SK-N-SH treated with all-trans-retinoic acid at 6 μM for 48 hours (cell line): ENCODE measurements at regions not wholly inside any gene's neighbourhood (a gene's known extent, or its start where the extent isn't known, plus 50 kb on each side); places are given as distances from the start of the nearest gene placed in this dataset.

Experiments used
- ARNTL ChIP-seq: fragments of 450-650 bp; formaldehyde crosslinking; IDR thresholded peaks from 2 replicates; pipeline ENCODE4 v1.5.0; 2020; ENCODE audit warnings: low read depth, mild to moderate bottlenecking, moderate library complexity, borderline replicate concordance
- CSDC2 ChIP-seq: fragments of 250-450 bp; sonication (Bioruptor Pico); IDR thresholded peaks from 2 replicates; pipeline ENCODE4 v1.5.0; 2020; ENCODE audit warnings: mild to moderate bottlenecking, moderate library complexity
- GLIS3 ChIP-seq: fragments of 250-450 bp; sonication (Bioruptor Pico); IDR thresholded peaks from 2 replicates; pipeline ENCODE4 v1.5.0; 2020; ENCODE audit warnings: mild to moderate bottlenecking, moderate library complexity
- OSR1 ChIP-seq: fragments of 250-450 bp; sonication (Bioruptor Pico); IDR thresholded peaks from 2 replicates; pipeline ENCODE4 v1.8.0; 2022; ENCODE audit warnings: moderate library complexity, mild to moderate bottlenecking, inconsistent platforms
- PPARA ChIP-seq: fragments of 250-450 bp; sonication (Bioruptor Pico); IDR thresholded peaks from 2 replicates; pipeline ENCODE4 v1.5.0; 2020; ENCODE audit warnings: mild to moderate bottlenecking, borderline replicate concordance
- TOX ChIP-seq: fragments of 250-450 bp; sonication (Bioruptor Pico); IDR thresholded peaks from 2 replicates; pipeline ENCODE4 v1.8.0; 2021; ENCODE audit warnings: mild to moderate bottlenecking, moderate library complexity, borderline replicate concordance
- ZFP30 ChIP-seq: fragments of 450-650 bp; formaldehyde crosslinking; IDR thresholded peaks from 2 replicates; pipeline ENCODE4 v1.5.0; 2022; ENCODE audit warnings: mild to moderate bottlenecking, moderate library complexity
- ZNF565 ChIP-seq: fragments of 450-650 bp; formaldehyde crosslinking; conservative IDR thresholded peaks from 2 replicates; pipeline ENCODE4 v1.5.0; 2020; ENCODE audit warnings: low read depth, mild to moderate bottlenecking, moderate library complexity
- ZNF70 ChIP-seq: fragments of 450-650 bp; formaldehyde crosslinking; IDR thresholded peaks from 2 replicates; pipeline ENCODE4 v1.5.0; 2020; ENCODE audit warnings: mild to moderate bottlenecking, moderate library complexity
- ZNF8 ChIP-seq: fragments of 450-650 bp; formaldehyde crosslinking; IDR thresholded peaks from 2 replicates; pipeline ENCODE4 v1.5.0; 2020; ENCODE audit warnings: mild to moderate bottlenecking, moderate library complexity
- TF ChIP-seq, protein P1 (sequence below): fragments of 250-450 bp; sonication (Bioruptor Pico); IDR thresholded peaks from 2 replicates; pipeline ENCODE4 v1.5.0; 2020; ENCODE audit warnings: mild to moderate bottlenecking, moderate library complexity
- TF ChIP-seq, protein P2 (sequence below): fragments of 250-450 bp; sonication (Bioruptor Pico); IDR thresholded peaks from 2 replicates; pipeline ENCODE4 v1.8.0; 2020; ENCODE audit warnings: mild to moderate bottlenecking, moderate library complexity, borderline replicate concordance
- TF ChIP-seq, protein P3 (sequence below): fragments of 250-450 bp; sonication (Bioruptor Pico); IDR thresholded peaks from 2 replicates; pipeline ENCODE4 v1.8.0; 2021; ENCODE audit warnings: low read depth, mild to moderate bottlenecking, moderate library complexity, borderline replicate concordance
- TF ChIP-seq, protein P4 (sequence below): fragments of 250-450 bp; sonication (Bioruptor Pico); IDR thresholded peaks from 2 replicates; pipeline ENCODE4 v1.5.1; 2020; ENCODE audit warnings: low read depth, mild to moderate bottlenecking, moderate library complexity

DNA sequence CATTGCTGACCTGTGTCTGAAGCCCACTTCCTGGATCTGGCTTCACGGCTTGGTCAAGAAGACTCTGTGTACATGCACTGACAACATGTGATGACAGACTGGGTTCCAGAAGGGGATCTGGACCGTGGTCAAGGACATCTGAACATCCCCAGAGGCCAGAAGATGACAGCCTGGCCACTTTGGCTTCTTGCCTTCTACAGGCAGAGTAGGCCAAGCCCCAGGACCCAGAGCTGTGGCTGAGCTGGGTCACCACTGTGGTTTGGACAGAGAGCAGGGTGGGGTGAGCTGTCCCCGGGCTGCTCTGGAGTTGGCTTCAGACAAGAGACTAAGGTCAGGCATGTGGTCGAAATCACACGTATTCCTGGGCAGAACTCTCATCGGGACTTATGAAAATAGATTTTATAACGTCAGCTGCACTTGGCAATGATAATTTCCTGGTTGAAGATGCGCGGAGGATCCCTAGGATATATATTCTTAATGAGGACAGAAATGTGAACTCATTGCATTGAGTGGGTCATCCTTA, 114.1 kb upstream of the FRMD4B start:
- TF ChIP-seq, protein P1, sequence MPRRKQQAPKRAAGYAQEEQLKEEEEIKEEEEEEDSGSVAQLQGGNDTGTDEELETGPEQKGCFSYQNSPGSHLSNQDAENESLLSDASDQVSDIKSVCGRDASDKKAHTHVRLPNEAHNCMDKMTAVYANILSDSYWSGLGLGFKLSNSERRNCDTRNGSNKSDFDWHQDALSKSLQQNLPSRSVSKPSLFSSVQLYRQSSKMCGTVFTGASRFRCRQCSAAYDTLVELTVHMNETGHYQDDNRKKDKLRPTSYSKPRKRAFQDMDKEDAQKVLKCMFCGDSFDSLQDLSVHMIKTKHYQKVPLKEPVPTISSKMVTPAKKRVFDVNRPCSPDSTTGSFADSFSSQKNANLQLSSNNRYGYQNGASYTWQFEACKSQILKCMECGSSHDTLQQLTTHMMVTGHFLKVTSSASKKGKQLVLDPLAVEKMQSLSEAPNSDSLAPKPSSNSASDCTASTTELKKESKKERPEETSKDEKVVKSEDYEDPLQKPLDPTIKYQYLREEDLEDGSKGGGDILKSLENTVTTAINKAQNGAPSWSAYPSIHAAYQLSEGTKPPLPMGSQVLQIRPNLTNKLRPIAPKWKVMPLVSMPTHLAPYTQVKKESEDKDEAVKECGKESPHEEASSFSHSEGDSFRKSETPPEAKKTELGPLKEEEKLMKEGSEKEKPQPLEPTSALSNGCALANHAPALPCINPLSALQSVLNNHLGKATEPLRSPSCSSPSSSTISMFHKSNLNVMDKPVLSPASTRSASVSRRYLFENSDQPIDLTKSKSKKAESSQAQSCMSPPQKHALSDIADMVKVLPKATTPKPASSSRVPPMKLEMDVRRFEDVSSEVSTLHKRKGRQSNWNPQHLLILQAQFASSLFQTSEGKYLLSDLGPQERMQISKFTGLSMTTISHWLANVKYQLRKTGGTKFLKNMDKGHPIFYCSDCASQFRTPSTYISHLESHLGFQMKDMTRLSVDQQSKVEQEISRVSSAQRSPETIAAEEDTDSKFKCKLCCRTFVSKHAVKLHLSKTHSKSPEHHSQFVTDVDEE = no peak
- TF ChIP-seq, protein P2, sequence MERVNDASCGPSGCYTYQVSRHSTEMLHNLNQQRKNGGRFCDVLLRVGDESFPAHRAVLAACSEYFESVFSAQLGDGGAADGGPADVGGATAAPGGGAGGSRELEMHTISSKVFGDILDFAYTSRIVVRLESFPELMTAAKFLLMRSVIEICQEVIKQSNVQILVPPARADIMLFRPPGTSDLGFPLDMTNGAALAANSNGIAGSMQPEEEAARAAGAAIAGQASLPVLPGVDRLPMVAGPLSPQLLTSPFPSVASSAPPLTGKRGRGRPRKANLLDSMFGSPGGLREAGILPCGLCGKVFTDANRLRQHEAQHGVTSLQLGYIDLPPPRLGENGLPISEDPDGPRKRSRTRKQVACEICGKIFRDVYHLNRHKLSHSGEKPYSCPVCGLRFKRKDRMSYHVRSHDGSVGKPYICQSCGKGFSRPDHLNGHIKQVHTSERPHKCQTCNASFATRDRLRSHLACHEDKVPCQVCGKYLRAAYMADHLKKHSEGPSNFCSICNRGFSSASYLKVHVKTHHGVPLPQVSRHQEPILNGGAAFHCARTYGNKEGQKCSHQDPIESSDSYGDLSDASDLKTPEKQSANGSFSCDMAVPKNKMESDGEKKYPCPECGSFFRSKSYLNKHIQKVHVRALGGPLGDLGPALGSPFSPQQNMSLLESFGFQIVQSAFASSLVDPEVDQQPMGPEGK (CRISPR knock-in tag) = no peak
- TF ChIP-seq OSR1 = no peak
- no peak for TF ChIP-seq ZFP30 (CRISPR knock-in tag)
- no peak for TF ChIP-seq ARNTL (CRISPR knock-in tag)
- TF ChIP-seq PPARA = no peak
- no peak for TF ChIP-seq ZNF70 (CRISPR knock-in tag)
- TF ChIP-seq CSDC2 (CRISPR knock-in tag) = no peak
- no peak for TF ChIP-seq GLIS3 (CRISPR knock-in tag)
- no peak for TF ChIP-seq ZNF8 (CRISPR knock-in tag)
- TF ChIP-seq TOX (CRISPR knock-in tag) = no peak
- TF ChIP-seq, protein P3, sequence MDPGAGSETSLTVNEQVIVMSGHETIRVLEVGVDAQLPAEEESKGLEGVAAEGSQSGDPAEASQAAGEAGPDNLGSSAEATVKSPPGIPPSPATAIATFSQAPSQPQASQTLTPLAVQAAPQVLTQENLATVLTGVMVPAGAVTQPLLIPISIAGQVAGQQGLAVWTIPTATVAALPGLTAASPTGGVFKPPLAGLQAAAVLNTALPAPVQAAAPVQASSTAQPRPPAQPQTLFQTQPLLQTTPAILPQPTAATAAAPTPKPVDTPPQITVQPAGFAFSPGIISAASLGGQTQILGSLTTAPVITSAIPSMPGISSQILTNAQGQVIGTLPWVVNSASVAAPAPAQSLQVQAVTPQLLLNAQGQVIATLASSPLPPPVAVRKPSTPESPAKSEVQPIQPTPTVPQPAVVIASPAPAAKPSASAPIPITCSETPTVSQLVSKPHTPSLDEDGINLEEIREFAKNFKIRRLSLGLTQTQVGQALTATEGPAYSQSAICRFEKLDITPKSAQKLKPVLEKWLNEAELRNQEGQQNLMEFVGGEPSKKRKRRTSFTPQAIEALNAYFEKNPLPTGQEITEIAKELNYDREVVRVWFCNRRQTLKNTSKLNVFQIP (CRISPR knock-in tag) = no peak
- TF ChIP-seq, protein P4, sequence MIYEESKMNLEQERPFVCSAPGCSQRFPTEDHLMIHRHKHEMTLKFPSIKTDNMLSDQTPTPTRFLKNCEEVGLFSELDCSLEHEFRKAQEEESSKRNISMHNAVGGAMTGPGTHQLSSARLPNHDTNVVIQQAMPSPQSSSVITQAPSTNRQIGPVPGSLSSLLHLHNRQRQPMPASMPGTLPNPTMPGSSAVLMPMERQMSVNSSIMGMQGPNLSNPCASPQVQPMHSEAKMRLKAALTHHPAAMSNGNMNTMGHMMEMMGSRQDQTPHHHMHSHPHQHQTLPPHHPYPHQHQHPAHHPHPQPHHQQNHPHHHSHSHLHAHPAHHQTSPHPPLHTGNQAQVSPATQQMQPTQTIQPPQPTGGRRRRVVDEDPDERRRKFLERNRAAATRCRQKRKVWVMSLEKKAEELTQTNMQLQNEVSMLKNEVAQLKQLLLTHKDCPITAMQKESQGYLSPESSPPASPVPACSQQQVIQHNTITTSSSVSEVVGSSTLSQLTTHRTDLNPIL (CRISPR knock-in tag) = no peak
- TF ChIP-seq ZNF565 (CRISPR knock-in tag) = no peak
